ENCODE measurements at regions not wholly inside any gene's neighbourhood (a gene's known extent, or its start where the extent isn't known, plus 50 kb on each side); places are given as distances from the start of the nearest gene placed in this dataset.

GRCh38 chr5:159543326-159543725, 213.0 kb upstream of the IL12B start:
- Histone ChIP-seq H3K79me2 (ENCODE audit: control insufficient read depth, insufficient read depth, low read length) (no peaks in the 10 kb centered on the region), H2AFZ (ENCODE audit: low read depth, low read length) (no peak overlapping the region), H3K4me2 (ENCODE audit: insufficient read depth, low read length) (no peak overlapping the region), H3K27ac (ENCODE audit: extremely low read depth, low read depth, low read length) (no peak overlapping the region), H4K20me1 (replicated peaks; ENCODE audit: control insufficient read depth, insufficient read depth, low read length) (no peaks in the 10 kb centered on the region), H3K36me3 (ENCODE audit: control insufficient read depth, insufficient read depth, low read length) (no peaks in the 10 kb centered on the region), H3K27me3 (ENCODE audit: control insufficient read depth in 2 of 2, insufficient read depth in 2 of 2, low read length in 2 of 2) (no peaks in the 10 kb centered on the region), H3K9me1 (ENCODE audit: control insufficient read depth, insufficient read depth, low read length) (no peaks in the 10 kb centered on the region), H3K9ac (ENCODE audit: insufficient read depth in 1 of 2, low read depth in 2 of 2, low read length in 2 of 2) (no peak overlapping the region), H3K4me3 (no peak overlapping the region), H3K4me1 (replicated peaks in 1 of 2; ENCODE audit: control insufficient read depth in 2 of 2, insufficient read depth in 2 of 2, low read length in 2 of 2) (no peaks in the 10 kb centered on the region), H3K9me3 (replicated peaks; ENCODE audit: control insufficient read depth, insufficient read depth, low read depth, low read length) (no peaks in the 10 kb centered on the region)
- BruUV-seq (replicated peaks), result no TSS peak
- intact Hi-C loops (cut with micrococcal nuclease), result no loop called here
- DNase-seq (ENCODE audit: extremely low read depth in 1 of 4, low spot score in 3 of 4) (no peak), FAIRE-seq (no peak), ATAC-seq (no peak)
- CTCF ChIA-PET (ENCODE audit: low intra/inter-chr PET ratio), result no interaction called here
- in situ Hi-C loops (cut with MboI), result no loop called here
- WGBS (ENCODE audit: insufficient coverage, low coverage, missing lambda C conversion rate), result 0% methylated on average over 1 of the region's 1 CpG
- TF ChIP-seq ZC3H11A (IDR thresholded peaks at IDR 0.05; ENCODE audit: low read depth, low read length), result no peak
- no peak for TF ChIP-seq SMAD3 (CRISPR knock-in tag; conservative IDR thresholded peaks at IDR 0.05)
- no peak for TF ChIP-seq ZKSCAN8 (CRISPR knock-in tag; IDR thresholded peaks at IDR 0.05)
- TF ChIP-seq MEF2A (IDR thresholded peaks at IDR 0.05; ENCODE audit: control insufficient read depth, low read depth, low read length), result no peak
- no peak for TF ChIP-seq ZKSCAN1 (IDR thresholded peaks at IDR 0.05; ENCODE audit: low read depth, low read length)
- POLR2A ChIA-PET, result no interaction called here

DNA sequence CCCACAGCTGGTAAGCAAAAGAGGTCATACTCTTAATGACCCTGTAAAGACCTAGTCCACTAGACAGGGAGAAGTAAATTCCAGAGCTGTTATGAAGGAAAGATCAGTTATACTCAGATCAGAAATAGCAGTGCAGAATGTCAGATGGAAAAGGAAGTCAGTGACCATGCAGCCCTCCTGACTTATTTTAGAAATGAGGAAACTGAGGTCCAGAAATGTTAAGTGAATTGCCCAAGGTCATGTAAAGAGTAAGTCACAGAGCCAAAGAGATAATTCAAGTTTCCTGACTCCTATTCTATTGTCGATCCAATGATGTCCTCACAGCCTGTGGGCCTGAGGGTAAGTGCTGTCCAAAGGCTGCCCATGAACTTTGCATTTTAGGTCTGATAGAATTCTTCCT, 214.9 kb upstream of the IL12B start:
- intact Hi-C loops (cut with micrococcal nuclease), result no loop called here
- Histone ChIP-seq H3K9me3 (replicated peaks; ENCODE audit: control insufficient read depth, insufficient read depth, low read depth, low read length) (no peaks in the 10 kb centered on the region), H2AFZ (ENCODE audit: low read depth, low read length) (no peak overlapping the region)

More for the DNA sequence above, 214.9 kb upstream of the IL12B start:
- ChIA-PET CTCF (ENCODE audit: low intra/inter-chr PET ratio) (no interaction called here), POLR2A (no interaction called here)
- no peaks in the 10 kb centered on the region for H3K4me1 ChIP-seq (replicated peaks in 1 of 2; ENCODE audit: control insufficient read depth in 2 of 2, insufficient read depth in 2 of 2, low read length in 2 of 2)
- H3K4me2 ChIP-seq (ENCODE audit: insufficient read depth, low read length), result no peak overlapping the region
- H3K27me3 ChIP-seq (ENCODE audit: control insufficient read depth in 2 of 2, insufficient read depth in 2 of 2, low read length in 2 of 2), result no peaks in the 10 kb centered on the region
- TF ChIP-seq ZNF444 (CRISPR knock-in tag; IDR thresholded peaks at IDR 0.05) (no peak), ARID3A (IDR thresholded peaks at IDR 0.05; ENCODE audit: borderline replicate concordance, low read depth, low read length) (no peak), MTA3 (IDR thresholded peaks at IDR 0.05; ENCODE audit: borderline replicate concordance) (no peak), ZKSCAN8 (CRISPR knock-in tag; IDR thresholded peaks at IDR 0.05) (no peak), DNMT1 (IDR thresholded peaks at IDR 0.05) (no peak), ZNF77 (CRISPR knock-in tag; IDR thresholded peaks at IDR 0.05) (no peak), PCBP1 (IDR thresholded peaks at IDR 0.05; ENCODE audit: low read depth, low read length, poor library complexity, severe bottlenecking) (no peak)
- TF ChIP-seq, protein P1, sequence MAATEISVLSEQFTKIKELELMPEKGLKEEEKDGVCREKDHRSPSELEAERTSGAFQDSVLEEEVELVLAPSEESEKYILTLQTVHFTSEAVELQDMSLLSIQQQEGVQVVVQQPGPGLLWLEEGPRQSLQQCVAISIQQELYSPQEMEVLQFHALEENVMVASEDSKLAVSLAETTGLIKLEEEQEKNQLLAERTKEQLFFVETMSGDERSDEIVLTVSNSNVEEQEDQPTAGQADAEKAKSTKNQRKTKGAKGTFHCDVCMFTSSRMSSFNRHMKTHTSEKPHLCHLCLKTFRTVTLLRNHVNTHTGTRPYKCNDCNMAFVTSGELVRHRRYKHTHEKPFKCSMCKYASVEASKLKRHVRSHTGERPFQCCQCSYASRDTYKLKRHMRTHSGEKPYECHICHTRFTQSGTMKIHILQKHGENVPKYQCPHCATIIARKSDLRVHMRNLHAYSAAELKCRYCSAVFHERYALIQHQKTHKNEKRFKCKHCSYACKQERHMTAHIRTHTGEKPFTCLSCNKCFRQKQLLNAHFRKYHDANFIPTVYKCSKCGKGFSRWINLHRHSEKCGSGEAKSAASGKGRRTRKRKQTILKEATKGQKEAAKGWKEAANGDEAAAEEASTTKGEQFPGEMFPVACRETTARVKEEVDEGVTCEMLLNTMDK (IDR thresholded peaks at IDR 0.05; ENCODE audit: borderline replicate concordance, insufficient read depth, low read depth, low read length, poor library complexity, severe bottlenecking), result no peak
- no peaks in the 10 kb centered on the region for H4K20me1 ChIP-seq (replicated peaks; ENCODE audit: control insufficient read depth, insufficient read depth, low read length)
- no peak for ATAC-seq
- no TSS peak for BruUV-seq (replicated peaks)
- no peaks in the 10 kb centered on the region for H3K9me1 ChIP-seq (ENCODE audit: control insufficient read depth, insufficient read depth, low read length)
- no peaks in the 10 kb centered on the region for H3K79me2 ChIP-seq (ENCODE audit: control insufficient read depth, insufficient read depth, low read length)
- H3K36me3 ChIP-seq (ENCODE audit: control insufficient read depth, insufficient read depth, low read length), result no peaks in the 10 kb centered on the region
- DNase-seq (ENCODE audit: extremely low read depth in 1 of 4, low spot score in 3 of 4), result no peak
- no peak overlapping the region for H3K27ac ChIP-seq (ENCODE audit: extremely low read depth, low read depth, low read length)
- WGBS (ENCODE audit: insufficient coverage, low coverage, missing lambda C conversion rate), result 0% methylated on average over 1 of the region's 1 CpG
- in situ Hi-C loops (cut with MboI), result no loop called here
- no peak overlapping the region for H3K9ac ChIP-seq (ENCODE audit: insufficient read depth in 1 of 2, low read depth in 2 of 2, low read length in 2 of 2)
- no peak for FAIRE-seq
- H3K4me3 ChIP-seq, result no peak overlapping the region
